ENCODE measurements at regions not wholly inside any gene's neighbourhood (a gene's known extent, or its start where the extent isn't known, plus 50 kb on each side); places are given as distances from the start of the nearest gene placed in this dataset.

DNA sequence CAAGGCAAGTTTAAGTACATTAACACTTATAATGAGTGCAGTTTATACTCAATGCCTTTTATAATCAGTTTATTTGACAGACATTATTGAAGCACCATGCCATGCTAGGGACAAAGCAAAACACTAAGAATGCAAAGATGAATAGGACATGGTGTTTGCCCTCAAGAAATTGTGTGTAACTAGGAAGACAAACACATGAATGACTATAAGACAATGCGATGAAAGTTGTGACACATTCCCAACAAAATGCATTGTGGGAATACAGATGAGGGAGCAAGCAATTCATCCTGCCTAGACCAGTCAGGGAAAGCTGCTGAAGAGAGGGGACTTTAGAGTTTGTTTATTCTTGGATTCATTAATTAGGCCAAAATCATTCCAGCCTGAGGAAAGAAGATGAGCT lies 133.8 kb upstream of the TRPC6 start:
- TF ChIP-seq, protein P1, sequence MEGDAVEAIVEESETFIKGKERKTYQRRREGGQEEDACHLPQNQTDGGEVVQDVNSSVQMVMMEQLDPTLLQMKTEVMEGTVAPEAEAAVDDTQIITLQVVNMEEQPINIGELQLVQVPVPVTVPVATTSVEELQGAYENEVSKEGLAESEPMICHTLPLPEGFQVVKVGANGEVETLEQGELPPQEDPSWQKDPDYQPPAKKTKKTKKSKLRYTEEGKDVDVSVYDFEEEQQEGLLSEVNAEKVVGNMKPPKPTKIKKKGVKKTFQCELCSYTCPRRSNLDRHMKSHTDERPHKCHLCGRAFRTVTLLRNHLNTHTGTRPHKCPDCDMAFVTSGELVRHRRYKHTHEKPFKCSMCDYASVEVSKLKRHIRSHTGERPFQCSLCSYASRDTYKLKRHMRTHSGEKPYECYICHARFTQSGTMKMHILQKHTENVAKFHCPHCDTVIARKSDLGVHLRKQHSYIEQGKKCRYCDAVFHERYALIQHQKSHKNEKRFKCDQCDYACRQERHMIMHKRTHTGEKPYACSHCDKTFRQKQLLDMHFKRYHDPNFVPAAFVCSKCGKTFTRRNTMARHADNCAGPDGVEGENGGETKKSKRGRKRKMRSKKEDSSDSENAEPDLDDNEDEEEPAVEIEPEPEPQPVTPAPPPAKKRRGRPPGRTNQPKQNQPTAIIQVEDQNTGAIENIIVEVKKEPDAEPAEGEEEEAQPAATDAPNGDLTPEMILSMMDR (IDR thresholded peaks at IDR 0.05 in 2 of 3, conservative IDR thresholded peaks at IDR 0.05 in 1 of 3; ENCODE audit: borderline replicate concordance in 1 of 3, insufficient read depth in 1 of 3, low read depth in 2 of 3, low read length in 2 of 3) = no peak
- TF ChIP-seq, protein P2, sequence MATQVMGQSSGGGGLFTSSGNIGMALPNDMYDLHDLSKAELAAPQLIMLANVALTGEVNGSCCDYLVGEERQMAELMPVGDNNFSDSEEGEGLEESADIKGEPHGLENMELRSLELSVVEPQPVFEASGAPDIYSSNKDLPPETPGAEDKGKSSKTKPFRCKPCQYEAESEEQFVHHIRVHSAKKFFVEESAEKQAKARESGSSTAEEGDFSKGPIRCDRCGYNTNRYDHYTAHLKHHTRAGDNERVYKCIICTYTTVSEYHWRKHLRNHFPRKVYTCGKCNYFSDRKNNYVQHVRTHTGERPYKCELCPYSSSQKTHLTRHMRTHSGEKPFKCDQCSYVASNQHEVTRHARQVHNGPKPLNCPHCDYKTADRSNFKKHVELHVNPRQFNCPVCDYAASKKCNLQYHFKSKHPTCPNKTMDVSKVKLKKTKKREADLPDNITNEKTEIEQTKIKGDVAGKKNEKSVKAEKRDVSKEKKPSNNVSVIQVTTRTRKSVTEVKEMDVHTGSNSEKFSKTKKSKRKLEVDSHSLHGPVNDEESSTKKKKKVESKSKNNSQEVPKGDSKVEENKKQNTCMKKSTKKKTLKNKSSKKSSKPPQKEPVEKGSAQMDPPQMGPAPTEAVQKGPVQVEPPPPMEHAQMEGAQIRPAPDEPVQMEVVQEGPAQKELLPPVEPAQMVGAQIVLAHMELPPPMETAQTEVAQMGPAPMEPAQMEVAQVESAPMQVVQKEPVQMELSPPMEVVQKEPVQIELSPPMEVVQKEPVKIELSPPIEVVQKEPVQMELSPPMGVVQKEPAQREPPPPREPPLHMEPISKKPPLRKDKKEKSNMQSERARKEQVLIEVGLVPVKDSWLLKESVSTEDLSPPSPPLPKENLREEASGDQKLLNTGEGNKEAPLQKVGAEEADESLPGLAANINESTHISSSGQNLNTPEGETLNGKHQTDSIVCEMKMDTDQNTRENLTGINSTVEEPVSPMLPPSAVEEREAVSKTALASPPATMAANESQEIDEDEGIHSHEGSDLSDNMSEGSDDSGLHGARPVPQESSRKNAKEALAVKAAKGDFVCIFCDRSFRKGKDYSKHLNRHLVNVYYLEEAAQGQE (IDR thresholded peaks at IDR 0.05; ENCODE audit: low read depth) = no peak
- TF ChIP-seq, protein P3, sequence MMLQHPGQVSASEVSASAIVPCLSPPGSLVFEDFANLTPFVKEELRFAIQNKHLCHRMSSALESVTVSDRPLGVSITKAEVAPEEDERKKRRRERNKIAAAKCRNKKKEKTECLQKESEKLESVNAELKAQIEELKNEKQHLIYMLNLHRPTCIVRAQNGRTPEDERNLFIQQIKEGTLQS (IDR thresholded peaks at IDR 0.05) = no peak
- TF ChIP-seq POLR2AphosphoS5 (IDR thresholded peaks at IDR 0.05; ENCODE audit: low read depth, low read length) (no peak), ELF1 (IDR thresholded peaks at IDR 0.05; ENCODE audit: borderline replicate concordance, low read depth) (no peak), ZFX (IDR thresholded peaks at IDR 0.05) (no peak)
- TF ChIP-seq, protein P4, sequence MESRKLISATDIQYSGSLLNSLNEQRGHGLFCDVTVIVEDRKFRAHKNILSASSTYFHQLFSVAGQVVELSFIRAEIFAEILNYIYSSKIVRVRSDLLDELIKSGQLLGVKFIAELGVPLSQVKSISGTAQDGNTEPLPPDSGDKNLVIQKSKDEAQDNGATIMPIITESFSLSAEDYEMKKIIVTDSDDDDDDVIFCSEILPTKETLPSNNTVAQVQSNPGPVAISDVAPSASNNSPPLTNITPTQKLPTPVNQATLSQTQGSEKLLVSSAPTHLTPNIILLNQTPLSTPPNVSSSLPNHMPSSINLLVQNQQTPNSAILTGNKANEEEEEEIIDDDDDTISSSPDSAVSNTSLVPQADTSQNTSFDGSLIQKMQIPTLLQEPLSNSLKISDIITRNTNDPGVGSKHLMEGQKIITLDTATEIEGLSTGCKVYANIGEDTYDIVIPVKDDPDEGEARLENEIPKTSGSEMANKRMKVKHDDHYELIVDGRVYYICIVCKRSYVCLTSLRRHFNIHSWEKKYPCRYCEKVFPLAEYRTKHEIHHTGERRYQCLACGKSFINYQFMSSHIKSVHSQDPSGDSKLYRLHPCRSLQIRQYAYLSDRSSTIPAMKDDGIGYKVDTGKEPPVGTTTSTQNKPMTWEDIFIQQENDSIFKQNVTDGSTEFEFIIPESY (IDR thresholded peaks at IDR 0.05; ENCODE audit: extremely low read depth, insufficient replicate concordance, low read length) = no peak
- TF ChIP-seq, protein P5, sequence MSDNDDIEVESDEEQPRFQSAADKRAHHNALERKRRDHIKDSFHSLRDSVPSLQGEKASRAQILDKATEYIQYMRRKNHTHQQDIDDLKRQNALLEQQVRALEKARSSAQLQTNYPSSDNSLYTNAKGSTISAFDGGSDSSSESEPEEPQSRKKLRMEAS (IDR thresholded peaks at IDR 0.05) = no peak
